AG10803 (cell line): ENCODE measurements at regions not wholly inside any gene's neighbourhood (a gene's known extent, or its start where the extent isn't known, plus 50 kb on each side); places are given as distances from the start of the nearest gene placed in this dataset.
A peak's percentile ranks its signal among the peaks of the same experiment; 100 is the strongest.

ENCODE experiments used
- DNase-seq: peaks from one replicate; pipeline ENCODE4 v3.0.0; 2010; ENCODE audit warnings: low read depth
- H3K4me3 ChIP-seq: 2 replicates; pipeline ENCODE4 v1.5.1; 2011; ENCODE audit warnings: mild to moderate bottlenecking, low read length, control low read depth
- CTCF ChIP-seq: conservative IDR thresholded peaks from 2 replicates; pipeline ENCODE4 v1.5.1; 2011; ENCODE audit warnings: mild to moderate bottlenecking, low read length, control low read depth, inconsistent platforms

GRCh38 chr21:38997051-38997842 is 186.0 kb downstream of the PSMG1 start:
- no peak for DNase-seq
- TF ChIP-seq CTCF, result no peak
- H3K4me3 ChIP-seq, result no peak overlapping the region

GRCh38 chr21:38996355-38996754 is 186.9 kb downstream of the PSMG1 start:
- no peak for TF ChIP-seq CTCF
- H3K4me3 ChIP-seq, result no peak overlapping the region
- no peak for DNase-seq

- H3K4me3 ChIP-seq, result no peak overlapping the region
- no peak for DNase-seq
- no peak for TF ChIP-seq CTCF
Measured at GRCh38 chr21:38995731-38996130, 187.5 kb downstream of the PSMG1 start.

GRCh38 chr21:38995071-38995669 is 188.1 kb downstream of the PSMG1 start:
- no peak for DNase-seq
- H3K4me3 ChIP-seq, result no peak overlapping the region
- no peak for TF ChIP-seq CTCF

GRCh38 chr21:38994042-38994441 is 188.3 kb downstream of the ETS2 start:
- DNase-seq, result no peak
- TF ChIP-seq CTCF, result no peak

GRCh38 chr21:38993561-38993960 is 187.8 kb downstream of the ETS2 start:
- DNase-seq, result peak; percentile 90
- no peak overlapping the region for H3K4me3 ChIP-seq
- no peak for TF ChIP-seq CTCF

More at GRCh38 chr21:38994042-38994441, 188.3 kb downstream of the ETS2 start:
- H3K4me3 ChIP-seq, result no peak overlapping the region

- H3K4me3 ChIP-seq, result no peak overlapping the region
- no peak for DNase-seq
- no peak for TF ChIP-seq CTCF
Measured at GRCh38 chr21:38992737-38993136, 187.0 kb downstream of the ETS2 start.
